ENCODE measurements at regions not wholly inside any gene's neighbourhood (a gene's known extent, or its start where the extent isn't known, plus 50 kb on each side); places are given as distances from the start of the nearest gene placed in this dataset.

DNA sequence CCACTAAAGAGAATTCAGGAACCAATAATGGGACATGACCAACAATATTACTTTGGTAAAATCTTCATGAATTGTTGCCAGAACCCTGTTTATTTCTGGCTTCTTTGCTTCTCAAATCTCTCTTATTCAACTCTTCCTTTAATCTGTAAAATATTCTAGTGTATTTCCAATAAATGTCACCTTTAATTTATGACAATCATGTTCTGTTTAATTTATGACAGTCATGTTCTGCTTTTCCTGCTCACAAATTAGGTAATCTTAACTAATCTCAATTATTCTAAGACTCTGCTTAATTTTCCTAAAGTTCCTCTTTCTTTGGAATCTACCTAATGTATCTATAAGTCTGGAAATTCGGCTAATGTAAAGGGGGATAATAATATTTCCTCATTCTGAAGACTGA, 847.6 kb upstream of the KLHL1 start:
- TF ChIP-seq CTCF (IDR thresholded peaks at IDR 0.05) (no peak), POLR2AphosphoS5 (IDR thresholded peaks at IDR 0.05) (no peak), POLR2A (IDR thresholded peaks at IDR 0.05) (no peak), EP300 (IDR thresholded peaks at IDR 0.05; ENCODE audit: low read depth) (no peak)
